Thoracic aorta (tissue), 2 donors: ENCODE measurements at regions not wholly inside any gene's neighbourhood (a gene's known extent, or its start where the extent isn't known, plus 50 kb on each side); places are given as distances from the start of the nearest gene placed in this dataset.

Experiments used
- ATAC-seq: fragments of 150-250 bp; one replicate; pipeline ENCODE4 v1.8.0; 2017; ENCODE audit warnings: low read depth; ENCODE audit not compliant: insufficient number of reproducible peaks, low FRiP score
- DNase-seq: peaks from one replicate; pipeline ENCODE4 v3.0.0-alpha.2; 2020; ENCODE audit warnings: low spot score
- H3K27ac ChIP-seq, 2 donors: fragments of 200-600 bp; sonication (generic); 1 replicate in 1 of 2; 2 replicates in 1 of 2; pipeline ENCODE4 v1.5.1; 2016; ENCODE audit warnings: mild to moderate bottlenecking in 2 of 2, moderate library complexity in 2 of 2
- H3K27me3 ChIP-seq: fragments of 200-600 bp; sonication (generic); replicated peaks from 2 replicates; pipeline ENCODE4 v1.6.0; 2016; ENCODE audit warnings: mild to moderate bottlenecking; ENCODE audit not compliant: insufficient read depth
- H3K36me3 ChIP-seq: fragments of 200-600 bp; sonication (generic); one replicate; pipeline ENCODE4 v1.5.1; 2016
- H3K4me1 ChIP-seq, 2 donors: fragments of 200-600 bp; sonication (generic); 1 replicate in 1 of 2; 2 replicates in 1 of 2; pipeline versions ENCODE4 v1.5.1 to v1.6.0; 2016; ENCODE audit warnings: low read depth in 2 of 2, mild to moderate bottlenecking in 1 of 2; ENCODE audit not compliant: control insufficient read depth in 1 of 2
- H3K4me3 ChIP-seq: fragments of 200-600 bp; sonication (generic); 2 replicates; pipeline ENCODE4 v1.5.1; 2016; ENCODE audit warnings: mild to moderate bottlenecking
- H3K9me3 ChIP-seq: fragments of 200-600 bp; sonication (generic); 2 replicates; pipeline ENCODE4 v1.5.1; 2016
- TF ChIP-seq, protein P1 (sequence below): fragments of 200-600 bp; sonication (generic); IDR thresholded peaks from one replicate; pipeline ENCODE4 v1.5.1; 2019; ENCODE audit warnings: antibody characterized with exemption

DNA sequence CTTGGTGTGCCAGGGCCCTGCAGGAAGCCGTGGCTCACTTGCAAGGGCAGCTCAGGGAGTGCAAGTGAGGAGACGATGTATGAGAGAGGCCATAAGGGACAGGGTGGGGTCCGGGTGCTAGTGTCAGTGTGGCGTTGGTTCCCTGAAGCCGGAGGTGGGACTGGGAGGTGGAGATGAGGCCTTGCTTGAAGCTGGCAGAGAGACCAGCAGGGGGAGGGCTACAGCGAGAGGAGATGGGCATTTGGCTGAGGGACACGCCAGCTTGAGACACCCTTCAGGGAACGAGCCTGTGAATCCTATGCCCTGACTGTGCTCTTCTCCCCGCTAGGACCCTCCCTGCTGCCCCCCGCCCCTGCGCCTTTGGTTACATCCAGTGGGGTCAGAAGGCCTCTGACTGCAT, 529.1 kb downstream of the TCERG1L start:
- H3K27ac ChIP-seq = no peak overlapping the region
- no peak for DNase-seq
- ATAC-seq = no peak
- no peak overlapping the region for H3K4me3 ChIP-seq
- H3K27me3 ChIP-seq = no peaks in the 10 kb centered on the region
- H3K9me3 ChIP-seq = no peaks in the 10 kb centered on the region
- H3K4me1 ChIP-seq = no peaks in the 10 kb centered on the region
- H3K36me3 ChIP-seq = no peaks in the 10 kb centered on the region
- TF ChIP-seq, protein P1, sequence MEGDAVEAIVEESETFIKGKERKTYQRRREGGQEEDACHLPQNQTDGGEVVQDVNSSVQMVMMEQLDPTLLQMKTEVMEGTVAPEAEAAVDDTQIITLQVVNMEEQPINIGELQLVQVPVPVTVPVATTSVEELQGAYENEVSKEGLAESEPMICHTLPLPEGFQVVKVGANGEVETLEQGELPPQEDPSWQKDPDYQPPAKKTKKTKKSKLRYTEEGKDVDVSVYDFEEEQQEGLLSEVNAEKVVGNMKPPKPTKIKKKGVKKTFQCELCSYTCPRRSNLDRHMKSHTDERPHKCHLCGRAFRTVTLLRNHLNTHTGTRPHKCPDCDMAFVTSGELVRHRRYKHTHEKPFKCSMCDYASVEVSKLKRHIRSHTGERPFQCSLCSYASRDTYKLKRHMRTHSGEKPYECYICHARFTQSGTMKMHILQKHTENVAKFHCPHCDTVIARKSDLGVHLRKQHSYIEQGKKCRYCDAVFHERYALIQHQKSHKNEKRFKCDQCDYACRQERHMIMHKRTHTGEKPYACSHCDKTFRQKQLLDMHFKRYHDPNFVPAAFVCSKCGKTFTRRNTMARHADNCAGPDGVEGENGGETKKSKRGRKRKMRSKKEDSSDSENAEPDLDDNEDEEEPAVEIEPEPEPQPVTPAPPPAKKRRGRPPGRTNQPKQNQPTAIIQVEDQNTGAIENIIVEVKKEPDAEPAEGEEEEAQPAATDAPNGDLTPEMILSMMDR = no peak

DNA sequence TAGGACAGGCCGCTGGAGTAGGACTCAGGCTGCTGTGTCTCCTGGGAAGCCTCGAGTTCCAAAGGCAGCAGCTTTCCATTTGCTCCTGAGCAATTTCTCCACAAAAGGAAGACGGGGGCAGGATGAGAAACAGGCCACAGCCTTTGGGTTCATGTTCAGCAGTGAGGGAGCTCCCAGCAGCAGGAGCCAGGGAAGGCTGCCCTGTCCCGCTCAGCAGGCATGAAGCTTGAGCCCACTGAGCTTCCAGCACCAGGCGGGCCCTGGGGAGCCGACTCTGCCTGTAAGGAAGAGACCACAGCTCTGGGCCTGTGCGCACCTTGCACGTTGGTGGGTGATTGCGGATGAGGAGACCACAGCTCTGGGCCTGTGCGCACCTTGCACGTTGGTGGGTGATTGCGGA, 527.2 kb downstream of the TCERG1L start:
- Histone ChIP-seq H3K4me1 (no peaks in the 10 kb centered on the region), H3K4me3 (no peak overlapping the region), H3K27ac (no peak overlapping the region), H3K9me3 (no peaks in the 10 kb centered on the region), H3K36me3 (no peaks in the 10 kb centered on the region), H3K27me3 (no peaks in the 10 kb centered on the region)
- TF ChIP-seq, protein P1 = no peak
- DNase-seq (no peak), ATAC-seq (no peak)

DNA sequence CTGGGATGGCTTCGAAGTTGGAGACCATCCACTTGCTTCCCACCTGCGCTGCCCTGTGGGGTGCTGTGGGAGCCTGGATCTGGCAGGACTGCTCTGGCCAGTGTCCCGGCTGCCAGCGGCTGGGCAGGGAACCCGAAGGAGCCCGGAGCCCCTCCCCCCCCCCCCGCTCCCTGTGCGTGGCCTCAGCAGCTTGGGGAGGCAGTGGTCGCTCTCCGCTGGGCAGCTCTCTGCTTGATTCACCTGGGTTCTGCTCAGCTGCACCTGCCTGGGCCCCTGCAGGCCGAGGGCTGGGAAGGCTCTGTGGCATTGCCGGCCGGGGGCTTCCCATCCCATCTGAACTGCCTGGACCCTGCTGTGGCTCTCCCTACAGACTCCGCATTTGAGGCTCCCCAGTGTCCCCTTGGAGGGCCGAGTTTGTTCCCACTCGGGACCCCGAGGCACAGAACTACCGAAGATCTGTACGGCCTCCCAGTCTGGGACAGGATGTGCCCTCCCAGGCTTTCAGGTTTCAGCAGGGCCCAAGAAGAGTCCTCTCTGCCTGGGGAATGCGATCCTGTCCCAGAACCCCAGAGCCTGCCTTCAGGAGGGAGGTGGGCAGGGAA, 525.1 kb downstream of the TCERG1L start:
- Histone ChIP-seq H3K4me1 (no peaks in the 10 kb centered on the region), H3K36me3 (no peaks in the 10 kb centered on the region), H3K4me3 (no peak overlapping the region), H3K27ac (no peak overlapping the region), H3K9me3 (no peaks in the 10 kb centered on the region), H3K27me3 (no peaks in the 10 kb centered on the region)
- no peak for ATAC-seq
- DNase-seq = no peak
- TF ChIP-seq, protein P1 = no peak

DNA sequence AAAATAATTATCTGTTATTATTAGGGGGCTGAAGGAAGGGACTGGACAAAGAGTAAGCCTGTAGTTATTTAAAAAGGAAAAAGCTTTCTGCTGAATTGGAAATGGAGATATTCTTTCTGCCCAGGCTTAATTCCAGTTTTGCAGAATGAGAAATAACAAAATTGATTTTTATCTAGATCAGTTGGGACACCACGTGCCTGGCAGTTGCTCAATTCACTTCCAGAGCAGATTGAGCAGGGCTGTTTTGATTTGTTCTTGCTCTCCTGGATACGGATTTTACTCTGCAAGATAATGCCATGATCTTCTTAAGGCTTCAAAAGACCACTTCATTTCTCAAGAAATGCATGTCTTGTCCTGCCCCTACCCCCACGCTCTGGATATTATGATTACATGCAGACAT, 524.3 kb downstream of the TCERG1L start:
- no peak overlapping the region for H3K27ac ChIP-seq
- no peaks in the 10 kb centered on the region for H3K4me1 ChIP-seq
- no peaks in the 10 kb centered on the region for H3K27me3 ChIP-seq
- H3K9me3 ChIP-seq = no peaks in the 10 kb centered on the region
- H3K36me3 ChIP-seq = no peaks in the 10 kb centered on the region
- H3K4me3 ChIP-seq = no peak overlapping the region
- ATAC-seq = no peak
- DNase-seq = no peak
- TF ChIP-seq, protein P1 = no peak

DNA sequence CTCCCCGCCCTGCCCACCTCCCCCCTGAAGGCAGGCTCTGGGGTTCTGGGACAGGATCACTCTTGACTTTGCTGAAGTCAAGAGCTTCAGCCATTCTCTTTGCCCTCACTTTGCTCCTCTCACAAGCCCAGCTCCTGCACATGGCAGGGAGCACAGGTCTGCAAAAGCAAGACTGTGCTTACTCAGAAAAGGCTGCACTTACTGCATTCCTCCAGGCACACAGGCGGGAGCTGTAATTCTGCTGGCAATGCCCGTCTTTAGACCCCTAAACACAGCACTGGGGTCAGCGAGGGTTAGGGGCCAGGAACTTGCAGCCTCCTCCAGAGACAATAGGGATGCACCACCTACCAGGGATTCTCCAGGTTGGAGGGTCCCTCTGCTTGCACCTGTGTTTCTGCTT, 523.7 kb downstream of the TCERG1L start:
- Histone ChIP-seq H3K4me1 (no peaks in the 10 kb centered on the region), H3K9me3 (no peaks in the 10 kb centered on the region), H3K36me3 (no peaks in the 10 kb centered on the region), H3K27ac (no peak overlapping the region), H3K27me3 (no peaks in the 10 kb centered on the region), H3K4me3 (no peak overlapping the region)
- TF ChIP-seq, protein P1 = no peak
- no peak for ATAC-seq
- no peak for DNase-seq
